Anterior cingulate cortex (tissue), 58 donors: ENCODE measurements at regions not wholly inside any gene's neighbourhood (a gene's known extent, or its start where the extent isn't known, plus 50 kb on each side); places are given as distances from the start of the nearest gene placed in this dataset.
A peak's percentile ranks its signal among the peaks of the same experiment; 100 is the strongest.
"Not testable (repeated sequence)": the region's sequence is repeated elsewhere in the genome, so short reads cannot be mapped to it uniquely, and the experiment has no call there.

Source experiments
- DNase-seq, 58 donors: peaks; one replicate each; lab custom pipeline; 2025; lab: John Stamatoyannopoulos, UW

DNA sequence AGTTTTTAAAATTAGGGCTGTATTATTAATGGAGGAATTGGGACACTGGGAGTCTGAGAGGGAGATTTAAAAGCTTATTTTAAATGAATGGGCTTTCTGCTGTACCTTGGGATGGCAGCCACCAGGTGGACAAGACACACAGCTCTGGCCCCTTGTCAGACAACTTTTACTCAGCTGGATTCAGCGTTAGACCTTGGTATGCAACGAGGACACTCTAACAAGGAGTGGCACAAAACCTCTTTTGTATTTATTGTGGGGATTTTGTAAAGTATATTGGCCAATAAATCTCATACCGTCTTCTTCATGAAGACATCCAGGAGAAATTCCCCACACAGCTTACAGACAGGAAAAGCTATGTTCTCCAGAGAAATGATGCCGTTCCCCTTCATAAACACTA is 105.7 kb downstream of the LCA5 start:
- no peak for DNase-seq

DNA sequence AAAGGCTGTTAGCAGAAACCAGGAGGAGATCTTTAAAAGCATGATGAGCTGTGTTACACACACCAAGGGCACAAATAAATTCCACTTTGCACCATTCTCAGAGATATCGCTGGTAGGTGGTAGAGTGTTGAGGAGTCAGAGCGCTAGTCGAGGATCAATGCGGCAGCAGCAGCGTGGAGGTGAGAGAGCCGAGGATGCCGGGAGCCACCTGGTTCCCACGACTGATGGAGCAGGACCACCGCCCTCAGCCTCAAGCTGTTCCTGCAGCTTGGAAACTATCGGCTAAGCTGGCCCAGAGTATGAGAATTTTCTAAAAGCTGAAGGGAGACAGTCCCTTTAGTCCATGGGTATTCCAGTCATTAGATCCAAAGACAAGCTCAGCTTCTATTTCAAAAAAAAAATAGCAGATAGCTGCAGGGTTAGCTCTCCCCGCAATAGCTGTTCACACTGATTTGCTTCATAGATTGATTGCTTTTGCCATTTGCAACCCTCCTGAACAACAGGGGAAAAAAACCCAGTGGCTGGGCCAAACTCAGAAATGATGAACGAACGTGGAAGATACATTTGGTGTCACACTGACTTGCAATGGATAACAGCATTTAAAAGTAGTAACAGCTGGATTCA is 106.2 kb downstream of the LCA5 start:
- DNase-seq, result peak in 4 of 58 donors; percentile 5 to 10 (median 8)

DNA sequence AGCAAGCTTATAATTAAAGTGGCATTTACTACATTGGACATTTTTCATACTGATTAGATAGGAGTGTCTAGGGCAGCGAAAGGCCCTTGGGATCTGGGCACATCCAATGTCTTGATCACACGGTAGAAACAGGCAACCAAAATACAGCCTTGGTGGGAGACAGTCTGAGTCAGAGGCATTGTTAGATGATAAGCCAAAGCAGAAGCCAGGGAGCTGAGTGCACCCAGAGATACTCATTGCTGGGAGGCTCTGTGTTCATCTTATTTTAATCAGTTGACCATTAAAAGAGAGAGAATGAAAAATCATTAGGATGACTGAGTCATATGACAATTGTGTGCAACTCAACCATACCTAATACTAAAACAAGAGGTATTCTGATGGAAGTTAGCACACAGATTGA is 109.5 kb downstream of the LCA5 start:
- no peak for DNase-seq

DNA sequence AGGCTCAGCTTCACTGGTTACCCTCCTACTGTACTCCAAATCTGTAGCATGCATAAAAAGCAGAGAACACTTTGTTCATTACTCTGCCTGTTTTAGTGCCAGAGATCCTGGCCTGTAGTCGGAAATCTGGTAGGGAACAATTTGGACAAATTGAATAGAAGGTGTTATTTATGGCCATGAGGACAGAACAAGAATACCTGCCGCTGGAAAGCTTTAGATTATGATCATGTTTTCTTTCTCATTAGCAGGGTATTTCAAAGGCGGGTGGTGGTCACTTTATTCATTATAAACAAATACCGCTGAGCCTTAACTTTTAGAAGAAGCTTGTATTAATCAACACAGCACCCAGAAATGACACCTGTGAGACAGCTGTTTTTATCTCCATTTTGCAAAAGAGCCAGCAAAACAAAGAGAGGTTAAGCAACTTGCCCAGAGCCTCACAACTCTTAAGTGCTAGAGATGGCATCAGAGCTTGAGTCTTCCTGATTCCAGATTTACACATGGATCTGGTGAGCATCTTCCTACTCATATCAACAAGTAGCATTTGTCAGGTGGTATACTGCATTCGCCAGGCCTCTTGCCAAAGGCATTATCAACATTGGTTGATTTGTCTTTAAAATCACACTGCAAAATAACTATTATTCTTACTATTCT is 110.5 kb downstream of the LCA5 start:
- no peak for DNase-seq

DNA sequence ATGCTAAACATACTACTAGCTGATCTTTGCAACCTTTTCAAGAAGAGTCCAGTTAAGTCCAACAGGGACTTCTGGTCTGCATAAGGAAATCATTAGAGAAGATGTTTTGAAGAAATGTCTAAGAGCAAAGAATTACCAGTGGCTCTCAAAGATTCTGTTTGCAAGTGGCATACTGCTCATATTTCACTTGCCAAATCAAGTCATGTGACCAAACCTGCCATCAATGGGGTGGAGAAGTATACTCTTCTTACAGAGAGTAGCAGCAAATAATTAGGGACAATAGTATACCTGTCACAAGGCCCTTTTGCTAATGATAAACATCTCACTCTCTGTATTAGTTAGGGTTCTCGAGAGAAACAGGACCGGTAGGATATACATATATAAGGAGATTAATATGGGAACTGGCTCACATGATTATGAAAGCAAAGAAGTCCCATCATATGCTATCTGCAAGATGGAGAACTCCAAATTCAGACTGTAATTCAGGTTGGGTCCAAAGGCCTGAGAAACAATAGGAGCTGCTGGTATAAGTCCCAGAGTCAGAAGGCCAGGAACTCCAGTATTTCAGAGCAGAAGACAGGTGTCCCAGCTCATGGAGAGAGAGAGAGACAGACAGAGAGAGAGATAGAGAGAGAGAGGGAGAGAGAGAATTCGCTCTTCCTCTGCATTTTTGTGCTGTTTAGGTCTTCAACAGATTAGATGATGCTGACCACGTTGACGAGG is 111.5 kb downstream of the LCA5 start:
- DNase-seq, result no peak

DNA sequence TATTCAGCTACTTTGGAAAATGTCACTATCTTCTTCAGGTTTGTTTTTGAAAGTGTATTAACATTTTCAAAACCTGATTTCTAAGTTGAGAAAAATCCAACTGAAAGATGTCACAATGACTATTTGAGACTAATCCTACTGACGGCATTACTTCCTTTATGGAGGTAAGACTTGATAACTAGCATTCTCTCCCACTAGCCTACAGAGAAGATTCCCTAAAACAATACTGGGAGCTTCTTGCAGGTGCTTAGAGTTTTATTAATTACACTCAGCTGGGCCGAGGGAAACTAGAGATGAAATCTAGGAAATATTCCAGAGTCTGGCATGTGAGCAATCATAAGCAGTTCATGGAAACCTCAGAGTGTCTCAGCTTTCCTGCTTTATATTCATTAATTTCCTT is 114.0 kb downstream of the LCA5 start:
- DNase-seq, result no peak

DNA sequence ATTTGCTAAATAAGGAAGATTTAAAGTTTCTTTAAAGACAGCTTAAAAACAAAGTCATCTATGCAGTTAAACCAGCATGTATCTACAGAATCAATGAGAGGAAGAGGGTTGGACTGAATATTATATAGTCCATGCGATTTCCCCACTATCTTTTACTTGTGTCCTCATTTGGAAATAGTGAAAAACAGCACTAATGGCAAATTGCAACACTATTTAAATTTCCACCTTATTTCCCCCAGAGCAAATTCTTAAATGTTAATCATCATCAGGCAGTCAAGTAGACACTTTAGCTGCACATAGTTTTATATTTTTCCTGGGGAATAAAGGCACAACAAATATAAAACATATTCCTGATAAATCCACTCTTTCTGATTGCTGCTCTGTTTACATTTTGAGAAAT is 114.6 kb downstream of the LCA5 start:
- no peak for DNase-seq

DNA sequence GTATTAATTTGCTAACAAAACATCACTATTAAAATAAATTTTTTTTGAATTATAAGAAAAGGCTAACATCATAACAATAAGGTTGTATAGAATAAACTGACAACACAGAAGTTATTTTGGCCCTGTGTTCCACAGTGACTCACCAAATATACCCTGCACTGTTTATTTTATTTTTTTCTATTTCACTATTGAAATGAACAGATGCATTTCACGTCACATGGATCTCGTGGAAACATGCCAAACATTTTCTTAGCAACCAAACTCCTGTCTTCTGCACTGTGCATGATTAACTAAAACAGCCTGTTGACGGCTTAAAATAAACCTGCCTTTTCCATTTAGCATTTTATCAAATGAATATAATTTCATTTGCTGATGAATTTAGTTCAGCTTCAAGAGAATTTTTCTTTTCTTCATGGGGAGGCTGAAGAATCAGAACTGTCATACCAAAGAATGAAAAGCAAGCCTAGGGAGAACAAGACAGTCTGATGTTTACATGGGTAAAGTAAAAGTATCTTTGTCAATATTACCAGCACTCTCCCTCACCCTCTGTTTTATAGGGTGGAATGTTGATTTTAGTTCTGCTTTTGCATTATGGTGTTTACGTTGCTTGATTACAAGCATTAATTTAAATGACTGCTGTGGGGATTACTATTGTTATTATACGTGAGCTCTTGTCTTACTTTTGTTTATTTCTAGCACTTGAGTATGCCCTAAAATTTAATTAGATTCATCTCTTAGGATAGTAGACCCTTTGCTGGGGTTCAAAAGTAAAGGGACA is 115.3 kb downstream of the LCA5 start:
- peak in 25 of 58 donors; percentile 6 to 79 (median 14) for DNase-seq

DNA sequence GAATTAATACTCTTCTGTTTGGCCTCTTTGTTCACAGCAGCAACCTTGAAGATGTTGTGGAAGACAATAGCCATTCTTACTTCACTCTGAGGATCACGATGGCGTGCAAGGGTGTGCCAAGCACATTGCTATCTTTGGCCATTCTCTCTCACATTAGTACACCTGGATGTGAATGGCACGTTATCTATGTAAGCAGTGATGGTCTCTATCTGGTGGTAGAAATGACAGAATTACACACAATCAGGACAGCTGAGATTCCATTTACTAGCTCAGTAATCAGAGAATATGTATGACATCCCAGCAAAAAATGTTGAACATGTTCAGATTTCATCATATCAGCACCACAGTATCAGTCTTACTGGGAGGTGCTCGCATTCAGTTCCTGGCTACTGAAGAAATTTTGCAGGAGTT is 116.2 kb downstream of the LCA5 start:
- DNase-seq, result no peak

DNA sequence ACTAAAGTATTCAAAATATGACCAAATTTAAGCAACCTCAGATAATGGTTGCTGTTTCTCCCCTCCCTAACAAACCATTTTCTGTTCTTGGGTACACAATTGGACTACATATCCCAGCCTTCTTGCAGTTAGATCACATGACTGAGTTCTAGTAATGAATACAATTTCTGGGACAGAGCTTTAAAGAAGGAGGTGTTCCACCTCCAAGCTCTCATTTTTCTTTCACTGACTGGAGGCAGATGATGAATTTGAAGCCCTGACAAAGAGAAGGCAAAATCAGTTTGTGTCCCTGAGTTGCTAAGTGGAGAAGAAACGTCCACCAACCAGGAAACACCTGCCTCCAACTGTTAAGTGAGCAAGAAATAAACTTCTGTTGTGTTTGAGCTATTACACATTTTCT is 117.2 kb downstream of the LCA5 start:
- peak in 3 of 58 donors; percentile 3 to 79 (median 51) for DNase-seq

DNA sequence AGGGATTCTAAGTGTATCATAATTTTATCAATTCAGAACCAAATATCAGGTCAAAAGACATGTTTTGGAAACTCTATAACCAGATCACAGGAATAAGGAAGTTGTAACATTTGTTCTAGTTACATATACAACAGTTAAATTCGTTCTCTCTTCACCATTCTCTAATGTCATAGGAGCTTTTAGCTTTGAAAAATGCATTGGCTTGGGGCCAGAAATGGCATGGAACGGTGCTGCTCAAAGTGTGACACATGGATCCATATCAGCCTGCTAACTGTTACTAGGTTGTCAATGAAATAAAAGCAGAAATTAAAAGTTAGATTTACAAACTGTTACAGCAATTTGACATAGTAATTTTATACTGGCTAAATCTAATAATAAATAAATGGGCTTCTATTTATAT is 120.3 kb downstream of the LCA5 start:
- no peak for DNase-seq

DNA sequence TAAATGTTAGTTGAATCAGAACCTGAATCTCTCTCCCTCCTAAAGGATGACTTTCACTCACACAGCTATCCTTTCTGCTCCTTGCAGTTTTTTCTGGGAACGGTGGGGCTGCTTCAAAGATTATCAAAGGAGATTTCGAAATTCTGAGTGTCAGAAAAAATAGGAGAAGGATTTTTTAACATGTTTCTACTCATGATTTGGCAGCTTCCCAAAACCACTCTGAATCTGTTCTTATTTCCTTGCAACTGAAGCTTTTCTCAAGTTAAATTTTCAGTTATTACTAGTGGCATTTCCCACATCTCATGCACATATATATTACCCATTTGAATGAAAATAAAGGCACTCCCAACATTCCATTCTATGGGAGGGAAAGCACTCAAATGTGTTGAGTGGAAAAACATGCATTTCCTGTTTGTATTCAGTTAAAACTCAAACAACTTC is 123.6 kb downstream of the LCA5 start:
- no peak for DNase-seq

DNA sequence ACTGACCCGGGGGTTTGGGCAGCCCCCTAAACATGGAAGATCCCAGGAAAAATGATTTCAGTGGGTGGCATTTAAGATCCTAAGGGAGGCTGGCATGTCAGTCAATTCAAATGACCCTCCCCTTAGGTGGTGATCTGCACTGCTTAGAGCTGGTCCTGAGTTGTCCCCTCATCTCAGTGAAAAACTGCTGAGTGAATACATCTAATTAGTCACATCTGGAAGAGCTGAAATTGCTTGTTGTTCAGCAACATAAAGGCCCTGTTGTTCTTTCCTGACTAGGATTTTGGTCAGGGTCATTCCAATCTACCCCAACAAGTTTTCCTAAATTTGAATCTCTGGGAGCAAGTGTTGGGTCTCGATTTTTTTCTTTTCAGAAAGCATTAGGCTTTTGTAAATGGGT is 126.4 kb downstream of the LCA5 start:
- DNase-seq, result no peak

DNA sequence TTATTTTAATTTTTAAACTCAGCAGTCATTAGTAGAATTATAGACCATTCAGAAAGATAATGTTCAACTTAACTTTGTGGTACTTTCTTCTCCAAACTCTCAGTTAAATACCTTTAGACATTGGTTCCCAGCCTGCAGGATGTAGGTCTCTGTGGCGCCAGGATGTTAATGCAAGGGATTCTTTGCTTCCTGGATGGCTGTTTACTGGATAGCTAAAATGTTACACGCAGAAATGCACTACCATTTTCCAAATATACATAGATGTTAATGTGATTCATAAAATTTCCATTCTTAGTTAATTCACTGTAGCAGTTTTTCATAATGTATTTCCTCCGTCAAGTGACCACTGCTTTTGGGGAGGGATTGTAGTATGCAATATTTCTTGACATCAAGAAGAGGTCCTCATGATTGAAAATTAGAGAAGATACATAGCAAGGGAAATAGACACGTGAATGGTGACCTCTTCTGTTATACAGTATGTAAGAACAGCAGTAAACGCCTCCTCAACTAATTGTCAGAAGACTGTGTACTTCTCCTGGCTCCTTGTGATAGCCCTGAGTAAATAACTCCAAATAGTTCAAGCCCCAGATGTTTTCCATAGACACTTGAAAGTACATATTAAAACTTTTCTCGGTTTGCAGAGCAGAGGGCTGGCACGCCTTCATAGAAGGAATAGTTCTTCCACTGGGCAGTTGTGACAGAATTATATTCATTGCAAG is 128.8 kb downstream of the LCA5 start:
- DNase-seq, result no peak

DNA sequence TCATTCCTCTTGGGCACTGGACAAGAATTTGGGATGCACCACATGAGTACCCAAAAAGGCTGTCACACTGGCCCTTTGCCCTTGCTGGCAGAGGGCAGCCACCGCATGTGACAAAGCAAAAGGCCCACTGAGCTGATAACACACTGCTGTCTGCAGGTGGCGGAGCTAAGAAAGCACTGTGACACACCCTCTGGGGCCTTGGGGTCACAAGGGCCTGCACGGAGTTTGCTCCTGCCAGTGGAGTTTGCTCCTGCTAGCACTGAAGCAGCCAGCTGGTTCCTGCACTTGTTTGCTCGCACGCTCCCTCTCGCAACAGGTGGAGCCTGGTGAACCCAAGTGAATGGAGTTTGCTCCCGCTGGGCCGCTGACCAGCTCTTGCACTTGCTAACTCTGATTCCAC is 132.6 kb downstream of the LCA5 start:
- DNase-seq, result no peak

DNA sequence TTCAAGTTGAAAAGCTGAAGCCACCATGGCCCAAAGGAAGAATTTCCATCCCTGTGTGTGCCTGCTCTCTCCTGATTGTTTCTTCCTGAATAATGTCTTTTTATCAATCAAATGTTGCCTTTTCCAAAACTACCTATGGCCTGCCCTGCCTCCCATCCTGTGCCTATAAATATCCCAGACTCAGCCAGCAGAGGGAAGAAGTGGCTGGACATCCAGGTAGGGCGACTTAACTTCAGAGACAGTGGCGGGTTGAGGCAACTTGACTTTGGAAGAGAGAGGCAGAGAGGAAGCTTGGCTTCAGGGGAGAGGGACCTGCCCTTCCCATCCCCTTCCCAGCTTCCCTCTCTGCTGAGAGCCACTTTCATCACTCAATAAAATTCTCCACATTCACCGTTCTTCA is 133.0 kb downstream of the LCA5 start:
- no peak for DNase-seq

DNA sequence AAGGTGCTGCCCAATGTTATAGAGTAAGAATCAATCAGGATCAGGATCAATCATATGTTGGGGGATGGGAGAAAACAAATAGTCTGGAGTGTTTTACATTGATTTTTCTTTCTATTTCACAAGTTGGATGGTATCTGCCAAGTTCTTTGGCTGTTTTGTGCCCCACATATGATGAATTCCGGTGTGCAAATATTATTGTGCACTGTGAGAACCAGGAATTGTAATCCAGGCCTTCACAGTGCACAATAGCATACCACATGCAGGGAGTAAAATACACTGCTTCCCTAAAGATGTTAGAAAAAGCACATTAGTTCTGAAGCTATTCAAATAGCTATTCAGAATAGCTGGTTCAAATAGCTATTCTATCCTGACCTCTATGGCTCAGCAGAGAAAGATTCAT is 133.7 kb downstream of the LCA5 start:
- DNase-seq, result no peak

DNA sequence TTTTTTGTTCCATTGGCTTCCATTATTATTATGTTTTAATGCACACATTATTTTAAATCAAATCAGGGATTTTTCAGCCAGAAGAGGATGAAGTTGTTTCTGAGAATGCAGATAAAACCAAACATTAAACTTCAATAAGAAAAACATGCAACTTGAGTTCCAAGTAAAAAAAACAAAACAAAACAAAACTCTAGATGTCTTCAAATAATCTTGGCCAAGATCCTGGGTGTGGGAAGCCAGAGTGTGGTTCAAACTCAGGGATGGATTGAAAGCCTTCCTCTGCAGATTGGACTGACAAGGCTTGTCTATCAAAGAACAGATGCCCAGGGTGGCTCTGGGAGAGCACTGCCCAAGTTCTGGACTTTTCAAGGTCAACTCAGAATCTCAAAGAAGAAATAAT is 134.1 kb downstream of the LCA5 start:
- no peak for DNase-seq

DNA sequence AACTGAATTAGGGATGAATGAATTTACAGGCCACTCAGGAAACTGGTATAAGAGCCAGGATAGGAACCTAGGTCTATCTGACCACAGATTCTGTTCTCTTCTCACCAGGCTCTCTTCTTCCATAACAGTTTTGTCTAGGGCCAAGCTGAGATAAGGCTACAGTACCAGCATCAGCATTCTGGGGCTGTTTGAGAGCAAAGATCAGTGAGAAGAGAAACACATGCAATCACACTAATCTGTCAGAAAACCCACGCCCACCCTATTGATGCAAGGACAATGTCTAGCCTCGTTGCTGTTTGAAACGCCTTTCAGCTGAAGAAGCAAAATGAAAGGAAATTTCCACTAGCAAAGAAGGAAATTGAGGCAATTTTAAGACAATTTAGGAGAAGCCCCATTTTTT is 137.7 kb downstream of the LCA5 start:
- no peak for DNase-seq

DNA sequence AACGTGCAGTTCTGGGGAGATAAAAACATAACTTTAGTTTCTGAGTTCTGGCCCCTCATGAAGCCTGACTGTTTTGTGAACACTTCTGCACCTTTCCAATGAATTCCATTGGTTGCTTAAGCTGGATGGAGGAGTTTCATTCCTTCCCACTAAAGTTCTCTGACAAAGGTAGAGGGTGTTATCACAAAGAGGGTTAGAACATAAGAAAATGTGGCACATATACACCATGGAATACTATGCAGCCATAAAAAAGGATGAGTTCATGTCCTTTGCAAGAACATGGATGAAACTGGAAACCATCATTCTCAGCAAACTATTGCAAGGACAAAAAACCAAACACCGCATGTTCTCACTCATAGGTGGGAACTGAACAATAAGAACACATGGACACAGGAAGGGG is 138.6 kb downstream of the LCA5 start:
- not testable (repeated sequence) for DNase-seq
